ENCODE measurements at regions not wholly inside any gene's neighbourhood (a gene's known extent, or its start where the extent isn't known, plus 50 kb on each side); places are given as distances from the start of the nearest gene placed in this dataset.

- no peak for FAIRE-seq
- TF ChIP-seq CTCF (IDR thresholded peaks at IDR 0.05; ENCODE audit: insufficient read depth, missing control alignments), result no peak
- no peak for DNase-seq (ENCODE audit: insufficient read length, low spot score)
These were observed 490.2 kb upstream of the SALL1 start for GRCh38 chr16:51641191-51641765.

DNA sequence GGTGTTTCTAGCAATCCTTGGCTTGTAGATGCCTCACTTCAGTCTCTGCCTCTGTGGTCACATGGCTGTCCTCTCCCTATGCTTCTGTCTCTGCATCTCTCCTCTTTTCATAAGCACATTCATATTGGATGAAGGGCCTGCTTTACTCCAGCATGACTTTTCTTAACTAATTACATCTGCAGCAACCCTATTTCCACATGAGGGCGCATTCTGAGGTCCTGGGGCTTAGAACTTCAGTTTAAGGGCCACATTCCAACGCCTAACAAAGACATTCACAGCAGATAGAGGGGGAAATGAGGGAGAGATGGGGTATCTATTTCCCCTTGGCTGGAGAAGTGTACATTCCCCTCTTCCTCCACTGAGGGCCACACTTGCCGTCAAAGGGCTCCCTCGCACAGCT, 489.1 kb upstream of the SALL1 start:
- no peak for FAIRE-seq

GRCh38 chr16:51638339-51639135, 487.5 kb upstream of the SALL1 start:
- no peak for TF ChIP-seq CTCF (IDR thresholded peaks at IDR 0.05; ENCODE audit: insufficient read depth, missing control alignments)
- FAIRE-seq, result no peak
- no peak for DNase-seq (ENCODE audit: insufficient read length, low spot score)

More for the DNA sequence above, 489.1 kb upstream of the SALL1 start:
- TF ChIP-seq CTCF (IDR thresholded peaks at IDR 0.05; ENCODE audit: insufficient read depth, missing control alignments), result no peak
- no peak for DNase-seq (ENCODE audit: insufficient read length, low spot score)

- no peak for TF ChIP-seq CTCF (IDR thresholded peaks at IDR 0.05; ENCODE audit: insufficient read depth, missing control alignments)
- no peak for FAIRE-seq
- no peak for DNase-seq (ENCODE audit: insufficient read length, low spot score)
These were observed 486.7 kb upstream of the SALL1 start for GRCh38 chr16:51637770-51638094.

DNA sequence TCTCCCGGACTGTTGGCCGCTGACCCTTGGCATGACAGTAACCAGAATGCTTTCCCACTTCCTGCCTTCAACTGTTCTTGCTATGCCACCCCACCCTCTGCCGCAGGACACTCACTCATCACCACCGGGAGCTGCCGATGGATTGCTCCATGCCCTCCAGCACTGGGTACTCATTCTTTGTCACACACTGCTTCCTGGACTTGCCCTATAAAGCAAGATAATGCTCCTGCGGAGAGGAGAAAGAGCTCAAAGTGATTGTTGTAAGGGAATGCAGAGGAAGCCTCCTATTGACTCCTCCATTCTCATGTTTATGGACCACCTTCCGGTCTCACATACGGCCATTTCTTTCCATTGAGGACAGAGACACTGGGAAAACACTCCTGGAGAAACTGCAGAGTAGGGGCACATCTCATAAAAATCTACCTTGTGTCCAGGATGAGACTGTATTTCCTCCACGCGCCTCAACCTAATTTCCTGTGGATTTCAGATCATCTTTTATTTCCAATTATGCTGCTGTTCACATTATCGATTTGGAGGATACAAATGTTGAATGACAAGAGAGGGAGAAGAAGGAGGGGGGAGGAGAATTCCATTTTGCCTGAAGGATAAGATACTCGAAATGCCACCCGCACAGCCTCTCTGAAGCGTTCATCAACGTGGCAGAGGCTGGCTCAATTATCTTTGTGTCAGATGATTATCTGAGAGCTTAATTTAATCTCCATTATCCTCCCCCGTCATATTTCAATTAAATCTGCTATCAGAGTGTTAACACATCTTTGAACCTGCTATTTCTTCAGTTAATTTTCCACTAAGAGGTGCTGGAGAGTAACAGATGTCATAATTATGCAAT, 486.1 kb upstream of the SALL1 start:
- DNase-seq (ENCODE audit: insufficient read length, low spot score) (no peak), FAIRE-seq (no peak)
- no peak for TF ChIP-seq CTCF (IDR thresholded peaks at IDR 0.05; ENCODE audit: insufficient read depth, missing control alignments)

DNA sequence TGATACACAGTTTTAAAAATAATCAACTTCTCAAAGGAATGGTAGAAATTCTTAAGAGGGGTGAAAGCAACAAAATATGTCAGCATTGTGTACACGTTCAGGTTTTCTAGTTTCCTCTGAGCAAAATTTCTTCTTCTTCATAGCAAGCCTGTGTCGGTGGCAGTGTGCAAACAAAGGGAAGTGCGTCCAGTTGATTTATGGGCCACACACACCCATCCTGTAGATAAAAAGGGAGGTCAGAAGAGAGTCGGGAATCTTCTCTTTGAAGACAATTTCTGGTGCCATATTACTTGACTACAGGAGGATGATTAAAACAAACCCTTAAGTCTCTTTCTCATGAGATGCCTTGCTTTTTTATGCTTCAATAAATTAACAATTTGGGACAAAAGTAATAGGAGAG, 484.1 kb upstream of the SALL1 start:
- TF ChIP-seq CTCF (IDR thresholded peaks at IDR 0.05; ENCODE audit: insufficient read depth, missing control alignments), result no peak
- FAIRE-seq (no peak), DNase-seq (ENCODE audit: insufficient read length, low spot score) (no peak)
